ENCODE measurements at regions not wholly inside any gene's neighbourhood (a gene's known extent, or its start where the extent isn't known, plus 50 kb on each side); places are given as distances from the start of the nearest gene placed in this dataset.

GRCh38 chr22:48258064-48258701, 1495.7 kb downstream of the TBC1D22A start:
- Mint-ChIP-seq H3K27me3 (ENCODE audit: low read depth) (peaks cover 61% of the 10 kb centered on the region), H3K36me3 (ENCODE audit: low read depth) (no peaks in the 10 kb centered on the region), H3K27ac (no peak overlapping the region), H3K9me3 (no peaks in the 10 kb centered on the region), H3K4me3 (no peak overlapping the region), H3K4me1 (peaks cover 32% of the 10 kb centered on the region)
- TF ChIP-seq, protein P1, sequence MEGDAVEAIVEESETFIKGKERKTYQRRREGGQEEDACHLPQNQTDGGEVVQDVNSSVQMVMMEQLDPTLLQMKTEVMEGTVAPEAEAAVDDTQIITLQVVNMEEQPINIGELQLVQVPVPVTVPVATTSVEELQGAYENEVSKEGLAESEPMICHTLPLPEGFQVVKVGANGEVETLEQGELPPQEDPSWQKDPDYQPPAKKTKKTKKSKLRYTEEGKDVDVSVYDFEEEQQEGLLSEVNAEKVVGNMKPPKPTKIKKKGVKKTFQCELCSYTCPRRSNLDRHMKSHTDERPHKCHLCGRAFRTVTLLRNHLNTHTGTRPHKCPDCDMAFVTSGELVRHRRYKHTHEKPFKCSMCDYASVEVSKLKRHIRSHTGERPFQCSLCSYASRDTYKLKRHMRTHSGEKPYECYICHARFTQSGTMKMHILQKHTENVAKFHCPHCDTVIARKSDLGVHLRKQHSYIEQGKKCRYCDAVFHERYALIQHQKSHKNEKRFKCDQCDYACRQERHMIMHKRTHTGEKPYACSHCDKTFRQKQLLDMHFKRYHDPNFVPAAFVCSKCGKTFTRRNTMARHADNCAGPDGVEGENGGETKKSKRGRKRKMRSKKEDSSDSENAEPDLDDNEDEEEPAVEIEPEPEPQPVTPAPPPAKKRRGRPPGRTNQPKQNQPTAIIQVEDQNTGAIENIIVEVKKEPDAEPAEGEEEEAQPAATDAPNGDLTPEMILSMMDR (IDR thresholded peaks at IDR 0.05; ENCODE audit: unreplicated experiment in 3 of 3) = no peak

- Mint-ChIP-seq H3K36me3 (ENCODE audit: low read depth) (no peaks in the 10 kb centered on the region), H3K4me3 (no peak overlapping the region), H3K9me3 (no peaks in the 10 kb centered on the region), H3K4me1 (peaks cover 32% of the 10 kb centered on the region), H3K27ac (peak overlapping the region in 2 of 3 experiments; percentile 10 to 12), H3K27me3 (ENCODE audit: low read depth) (peaks cover 62% of the 10 kb centered on the region)
- TF ChIP-seq, protein P1 (IDR thresholded peaks at IDR 0.05; ENCODE audit: unreplicated experiment in 3 of 3) = no peak
These were observed 1495.2 kb downstream of the TBC1D22A start for GRCh38 chr22:48257685-48258055.

DNA sequence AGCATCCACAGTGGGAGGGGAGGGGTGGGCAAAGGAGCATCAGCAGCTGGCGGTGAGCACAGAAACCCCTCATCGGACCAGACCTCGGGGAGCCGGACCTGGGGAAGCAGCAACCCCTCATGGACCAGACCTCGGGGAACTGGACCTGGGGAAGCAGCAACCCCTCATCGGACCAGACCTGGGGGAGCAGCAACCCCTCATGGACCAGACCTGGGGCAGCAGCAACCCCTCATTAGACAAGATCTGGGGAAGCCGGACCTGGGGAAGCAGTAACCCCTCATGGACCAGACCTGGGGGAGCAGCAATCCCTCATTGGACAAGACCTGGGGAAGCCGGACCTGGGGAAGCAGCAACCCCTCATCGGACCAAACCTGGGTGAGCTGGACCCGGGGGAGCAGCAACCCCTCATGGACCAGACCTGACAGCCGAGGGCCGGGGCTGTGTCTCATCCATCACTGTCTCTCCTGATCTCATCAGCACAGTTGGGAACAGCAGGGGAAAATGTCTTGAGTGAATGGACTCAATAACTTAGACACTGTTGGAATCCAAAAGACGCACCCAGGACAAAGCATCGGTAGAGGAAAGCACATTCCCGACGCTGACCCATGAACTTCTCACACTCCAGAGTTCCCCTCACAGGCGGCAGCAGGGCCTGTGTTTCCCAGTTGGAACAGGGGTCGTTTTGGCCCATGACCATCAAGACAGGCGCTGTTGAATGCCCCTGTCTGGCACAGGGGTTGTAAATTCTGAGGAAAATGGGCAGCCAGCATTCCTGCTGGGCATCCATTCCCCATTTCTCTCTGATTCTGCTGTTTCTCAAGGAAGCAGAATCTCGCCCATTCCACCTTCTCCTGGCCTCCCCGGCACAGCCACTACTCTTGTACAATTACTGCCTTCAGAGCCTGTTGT, 1494.6 kb downstream of the TBC1D22A start:
- Mint-ChIP-seq H3K4me3 (no peak overlapping the region), H3K27me3 (ENCODE audit: low read depth) (peaks cover 62% of the 10 kb centered on the region), H3K4me1 (peaks cover 32% of the 10 kb centered on the region), H3K27ac (peak overlapping the region in 2 of 3 experiments; percentile 10 to 12), H3K36me3 (ENCODE audit: low read depth) (no peaks in the 10 kb centered on the region), H3K9me3 (no peaks in the 10 kb centered on the region)
- TF ChIP-seq, protein P1 (IDR thresholded peaks at IDR 0.05; ENCODE audit: unreplicated experiment in 3 of 3) = no peak

- Mint-ChIP-seq H3K27ac (no peak overlapping the region), H3K4me1 (peaks cover 32% of the 10 kb centered on the region), H3K9me3 (no peaks in the 10 kb centered on the region), H3K27me3 (ENCODE audit: low read depth) (peaks cover 70% of the 10 kb centered on the region), H3K36me3 (ENCODE audit: low read depth) (no peaks in the 10 kb centered on the region), H3K4me3 (no peak overlapping the region)
- TF ChIP-seq, protein P1 (IDR thresholded peaks at IDR 0.05; ENCODE audit: unreplicated experiment in 3 of 3) = no peak
These were observed 1493.7 kb downstream of the TBC1D22A start for GRCh38 chr22:48256041-48256739.

- Mint-ChIP-seq H3K4me1 (peaks cover 29% of the 10 kb centered on the region), H3K27ac (peak overlapping the region in 1 of 3 experiments; percentile 51), H3K4me3 (peak overlapping the region in 1 of 3 experiments; percentile 32), H3K27me3 (ENCODE audit: low read depth) (peaks cover 78% of the 10 kb centered on the region), H3K36me3 (ENCODE audit: low read depth) (no peaks in the 10 kb centered on the region), H3K9me3 (no peaks in the 10 kb centered on the region)
- TF ChIP-seq, protein P1 (IDR thresholded peaks at IDR 0.05; ENCODE audit: unreplicated experiment in 3 of 3) = no peak
These were observed 1491.9 kb downstream of the TBC1D22A start for GRCh38 chr22:48254311-48254873.

Measured in nephron (organoid).